ENCODE measurements at regions not wholly inside any gene's neighbourhood (a gene's known extent, or its start where the extent isn't known, plus 50 kb on each side); places are given as distances from the start of the nearest gene placed in this dataset.

DNA sequence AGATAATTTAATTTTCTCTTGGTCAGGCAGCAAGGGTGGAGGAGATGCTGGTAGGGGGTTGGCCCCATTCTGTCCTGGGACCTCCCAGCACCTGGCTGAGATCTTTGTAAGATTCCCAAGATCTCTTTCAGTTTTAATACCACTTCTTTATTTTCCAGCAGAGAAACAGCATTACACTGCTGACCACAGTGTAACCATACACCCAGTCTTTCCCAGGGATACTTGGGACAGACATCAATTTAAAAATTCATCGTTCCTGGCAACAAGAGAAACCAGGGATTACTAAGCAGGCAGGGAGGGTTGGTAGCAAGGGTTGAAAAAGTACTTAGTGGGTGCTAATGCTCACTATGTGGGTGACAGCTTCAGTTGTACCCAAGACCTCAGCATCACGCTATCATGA is 551.6 kb upstream of the AMELY start:
- H4K5ac ChIP-seq (ENCODE audit: insufficient read length, low read depth, low read length): no peak overlapping the region
- no peak overlapping the region for H3K27ac ChIP-seq (ENCODE audit: low read depth, low read length)
- H2AK5ac ChIP-seq (ENCODE audit: low read depth, low read length): no peak overlapping the region
- H2AFZ ChIP-seq (ENCODE audit: low read length): no peak overlapping the region
- POLR2A ChIA-PET (ENCODE audit: partially characterized antibody): no interaction called here
- H3K36me3 ChIP-seq (ENCODE audit: control insufficient read depth in 2 of 4, insufficient read depth in 4 of 4, low read length in 3 of 4): no peaks in the 10 kb centered on the region
- no peak overlapping the region for H3K56ac ChIP-seq (replicated peaks; ENCODE audit: insufficient read length, low read depth, low read length)
- no peak overlapping the region for H4K8ac ChIP-seq (ENCODE audit: extremely low read depth, insufficient read depth, low read length)
- no peak overlapping the region for H3K4ac ChIP-seq (replicated peaks; ENCODE audit: insufficient read length, low read depth, low read length)
- CTCF ChIA-PET (ENCODE audit: partially characterized antibody): interaction anchor here (0.8 kb wide), 1 partner anchor 9 kb away, joined by 3 read pairs; no protein-coding TSS in a partner anchor
- no peak overlapping the region for H3K14ac ChIP-seq (ENCODE audit: insufficient read length)
- H3K79me2 ChIP-seq (ENCODE audit: control insufficient read depth in 1 of 2, insufficient read depth in 2 of 2, low read length in 2 of 2): no peaks in the 10 kb centered on the region
- H2BK5ac ChIP-seq (ENCODE audit: low read depth, low read length): no peak overlapping the region
- H2BK12ac ChIP-seq (ENCODE audit: low read depth, low read length): no peak overlapping the region
- peaks cover 3% of the 10 kb centered on the region; the same call in 1 of the 2 replicates for H3K23me2 ChIP-seq (ENCODE audit: low read depth, low read length)
- H3K79me1 ChIP-seq (ENCODE audit: low read depth, low read length): no peaks in the 10 kb centered on the region
- no peaks in the 10 kb centered on the region for H3K4me1 ChIP-seq (replicated peaks in 1 of 4; ENCODE audit: control insufficient read depth in 3 of 4, insufficient read depth in 4 of 4, low read length in 3 of 4)
- no peak overlapping the region for H3K18ac ChIP-seq (ENCODE audit: extremely low read depth, low read length)
- no peak overlapping the region for H2BK15ac ChIP-seq (ENCODE audit: low read length)
- no peak overlapping the region for H2BK20ac ChIP-seq (ENCODE audit: low read length)
- no peaks in the 10 kb centered on the region for H4K20me1 ChIP-seq (replicated peaks in 1 of 2; ENCODE audit: control insufficient read depth in 1 of 2, insufficient read depth in 2 of 2, low read length in 2 of 2)
- no peak overlapping the region for H3K4me3 ChIP-seq (ENCODE audit: extremely low read depth in 1 of 4, insufficient read depth in 2 of 4, low read depth in 3 of 4, low read length in 4 of 4)
- H4K91ac ChIP-seq (replicated peaks; ENCODE audit: insufficient read length, low read length): no peak overlapping the region
- H3K9ac ChIP-seq (replicated peaks in 1 of 4; ENCODE audit: extremely low read depth in 1 of 4, low read depth in 3 of 4, low read length in 3 of 4): no peak overlapping the region
- DNase-seq (ENCODE audit: low read depth in 1 of 2, low spot score in 2 of 2) (no peak), FAIRE-seq (no peak)
- H3K4me2 ChIP-seq (ENCODE audit: insufficient read depth in 1 of 2, low read depth in 2 of 2, low read length in 2 of 2): no peak overlapping the region
- H3K23ac ChIP-seq (ENCODE audit: insufficient read length): no peak overlapping the region
- no peaks in the 10 kb centered on the region for H3K9me3 ChIP-seq (ENCODE audit: insufficient read depth in 2 of 2, low read depth in 1 of 2, low read length in 1 of 2)
- WGBS, 2 experiments (ENCODE audit: extremely low coverage in 1 of 2, insufficient coverage in 1 of 2, insufficient read length in 1 of 2, insufficient replicate concordance in 2 of 2, low coverage in 1 of 2, low lambda C conversion rate in 2 of 2, missing lambda C conversion rate in 1 of 2): 94% methylated on average over 2 of the region's 2 CpGs; no CpG with 5 or more reads in 1 of the 2 experiments
- H2BK120ac ChIP-seq (replicated peaks; ENCODE audit: low read depth, low read length): no peak overlapping the region
- H3K27me3 ChIP-seq (replicated peaks in 1 of 4; ENCODE audit: control insufficient read depth in 3 of 4, extremely low read depth in 1 of 4, insufficient read depth in 3 of 4, low read length in 3 of 4): no peaks in the 10 kb centered on the region
- no peak for TF ChIP-seq NANOG (IDR thresholded peaks at IDR 0.05; ENCODE audit: insufficient read depth, low read depth, low read length, poor library complexity, severe bottlenecking)
- no peak for TF ChIP-seq JUN (IDR thresholded peaks at IDR 0.05; ENCODE audit: low read depth, low read length)
- no peak for TF ChIP-seq RXRA (IDR thresholded peaks at IDR 0.05; ENCODE audit: insufficient read depth, low read depth, low read length)
- TF ChIP-seq RBBP5 (IDR thresholded peaks at IDR 0.05; ENCODE audit: borderline replicate concordance, low read depth, low read length): no peak
- no peak for TF ChIP-seq EP300 (IDR thresholded peaks at IDR 0.05; ENCODE audit: borderline replicate concordance in 1 of 2, low read depth in 2 of 2, low read length in 2 of 2)
- TF ChIP-seq, protein P1, sequence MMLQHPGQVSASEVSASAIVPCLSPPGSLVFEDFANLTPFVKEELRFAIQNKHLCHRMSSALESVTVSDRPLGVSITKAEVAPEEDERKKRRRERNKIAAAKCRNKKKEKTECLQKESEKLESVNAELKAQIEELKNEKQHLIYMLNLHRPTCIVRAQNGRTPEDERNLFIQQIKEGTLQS (IDR thresholded peaks at IDR 0.05; ENCODE audit: insufficient read depth, low read depth, low read length): no peak
- TF ChIP-seq ASH2L (IDR thresholded peaks at IDR 0.05; ENCODE audit: low read length): no peak
- no peak for TF ChIP-seq RNF2 (IDR thresholded peaks at IDR 0.05; ENCODE audit: borderline replicate concordance, low read depth, low read length, missing control alignments, poor library complexity, severe bottlenecking)
- no peak for TF ChIP-seq POU5F1 (IDR thresholded peaks at IDR 0.05; ENCODE audit: low read depth, low read length)
- TF ChIP-seq, protein P2, sequence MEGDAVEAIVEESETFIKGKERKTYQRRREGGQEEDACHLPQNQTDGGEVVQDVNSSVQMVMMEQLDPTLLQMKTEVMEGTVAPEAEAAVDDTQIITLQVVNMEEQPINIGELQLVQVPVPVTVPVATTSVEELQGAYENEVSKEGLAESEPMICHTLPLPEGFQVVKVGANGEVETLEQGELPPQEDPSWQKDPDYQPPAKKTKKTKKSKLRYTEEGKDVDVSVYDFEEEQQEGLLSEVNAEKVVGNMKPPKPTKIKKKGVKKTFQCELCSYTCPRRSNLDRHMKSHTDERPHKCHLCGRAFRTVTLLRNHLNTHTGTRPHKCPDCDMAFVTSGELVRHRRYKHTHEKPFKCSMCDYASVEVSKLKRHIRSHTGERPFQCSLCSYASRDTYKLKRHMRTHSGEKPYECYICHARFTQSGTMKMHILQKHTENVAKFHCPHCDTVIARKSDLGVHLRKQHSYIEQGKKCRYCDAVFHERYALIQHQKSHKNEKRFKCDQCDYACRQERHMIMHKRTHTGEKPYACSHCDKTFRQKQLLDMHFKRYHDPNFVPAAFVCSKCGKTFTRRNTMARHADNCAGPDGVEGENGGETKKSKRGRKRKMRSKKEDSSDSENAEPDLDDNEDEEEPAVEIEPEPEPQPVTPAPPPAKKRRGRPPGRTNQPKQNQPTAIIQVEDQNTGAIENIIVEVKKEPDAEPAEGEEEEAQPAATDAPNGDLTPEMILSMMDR (IDR thresholded peaks at IDR 0.05; ENCODE audit: control extremely low read depth in 1 of 3, insufficient read depth in 1 of 3, low read depth in 1 of 3, low read length in 3 of 3): no peak
- TF ChIP-seq TEAD4 (IDR thresholded peaks at IDR 0.05; ENCODE audit: low read depth, low read length): no peak

Data from H1 (cell line).